ENCODE measurements at regions not wholly inside any gene's neighbourhood (a gene's known extent, or its start where the extent isn't known, plus 50 kb on each side); places are given as distances from the start of the nearest gene placed in this dataset.
"Not testable (repeated sequence)": the region's sequence is repeated elsewhere in the genome, so short reads cannot be mapped to it uniquely, and the experiment has no call there.

DNA sequence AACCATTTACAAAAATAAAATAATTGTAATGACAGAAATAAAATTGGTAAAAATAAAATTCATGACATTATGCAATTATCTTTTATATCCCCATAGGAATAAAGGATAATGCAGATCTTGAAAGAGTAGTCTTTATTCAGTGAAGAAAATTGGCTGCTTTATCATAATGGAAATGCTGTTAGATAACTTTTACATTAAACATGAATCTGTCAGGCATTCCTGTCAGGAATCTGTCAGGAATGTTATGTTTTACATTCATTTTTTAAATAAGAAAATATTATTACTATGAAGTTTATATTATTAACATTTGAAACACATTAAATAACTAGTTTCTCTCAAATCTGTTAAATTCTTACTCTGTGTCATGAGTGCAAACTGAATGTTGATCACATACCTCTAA lies 1024.7 kb upstream of the TMEFF2 start:
- no peak for DNase-seq
- intact Hi-C loops (cut with DNase I; ENCODE audit: low total_unique reads): no loop called here
- Histone ChIP-seq H3K4me1 (no peaks in the 10 kb centered on the region), H3K27ac (no peak overlapping the region), H3K27me3 (no peaks in the 10 kb centered on the region), H3K4me3 (no peak overlapping the region), H3K36me3 (no peaks in the 10 kb centered on the region), H3K9me3 (no peaks in the 10 kb centered on the region)
- TF ChIP-seq EP300 (IDR thresholded peaks at IDR 0.05): no peak
- TF ChIP-seq POLR2A (IDR thresholded peaks at IDR 0.05): no peak
- no peak for TF ChIP-seq POLR2AphosphoS5 (IDR thresholded peaks at IDR 0.05)
- no peak for TF ChIP-seq CTCF (IDR thresholded peaks at IDR 0.05)

- Histone ChIP-seq H3K27me3 (no peaks in the 10 kb centered on the region), H3K4me3 (no peak overlapping the region), H3K36me3 (no peaks in the 10 kb centered on the region), H3K4me1 (no peaks in the 10 kb centered on the region), H3K27ac (no peak overlapping the region), H3K9me3 (peaks cover 0 to 5% (median 0%) of the 10 kb centered on the region in 4 donors)
- TF ChIP-seq POLR2A (IDR thresholded peaks at IDR 0.05) (no peak), EP300 (IDR thresholded peaks at IDR 0.05) (no peak), POLR2AphosphoS5 (IDR thresholded peaks at IDR 0.05) (no peak), CTCF (IDR thresholded peaks at IDR 0.05) (no peak)
- intact Hi-C loops (cut with DNase I; ENCODE audit: low total_unique reads): no loop called here
- WGBS, 5 donors: 82 to 91% (median 85%) methylated on average over 2 of the region's 2 CpGs
- DNase-seq: no peak
Measured at GRCh38 chr2:193201583-193201982, 1006.9 kb upstream of the TMEFF2 start.

DNA sequence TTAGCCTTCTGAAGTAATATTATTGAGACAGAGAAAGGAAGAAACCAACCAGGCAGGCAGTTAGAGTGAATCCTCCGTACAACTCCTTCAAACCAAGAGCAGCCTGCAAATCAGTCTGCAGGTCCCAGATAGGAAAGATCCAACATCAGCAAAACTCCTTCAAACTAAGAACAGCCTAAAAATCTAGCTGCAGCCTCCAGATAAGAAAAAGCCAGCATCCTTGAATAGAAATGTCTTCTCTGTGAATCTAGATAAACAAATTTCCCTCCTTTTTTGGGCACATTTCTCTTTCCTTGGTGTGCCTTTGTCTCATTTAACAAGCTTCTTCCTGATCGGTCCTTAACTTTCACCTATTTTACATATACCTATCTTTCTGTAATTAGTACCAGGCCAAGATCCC lies 1004.6 kb upstream of the TMEFF2 start:
- no peaks in the 10 kb centered on the region for H3K36me3 ChIP-seq
- peaks cover 0 to 5% (median 0%) of the 10 kb centered on the region in 4 donors for H3K9me3 ChIP-seq
- no peaks in the 10 kb centered on the region for H3K4me1 ChIP-seq
- 87 to 95% (median 92%) methylated on average over 2 of the region's 2 CpGs for WGBS, 5 donors
- DNase-seq: no peak
- no peak overlapping the region for H3K27ac ChIP-seq
- TF ChIP-seq POLR2A (IDR thresholded peaks at IDR 0.05) (no peak), POLR2AphosphoS5 (IDR thresholded peaks at IDR 0.05) (no peak), EP300 (IDR thresholded peaks at IDR 0.05) (no peak), CTCF (IDR thresholded peaks at IDR 0.05) (no peak)
- H3K27me3 ChIP-seq: no peaks in the 10 kb centered on the region
- H3K4me3 ChIP-seq: no peak overlapping the region
- intact Hi-C loops (cut with DNase I; ENCODE audit: low total_unique reads): no loop called here

- H3K4me3 ChIP-seq: no peak overlapping the region
- DNase-seq: no peak
- no peaks in the 10 kb centered on the region for H3K27me3 ChIP-seq
- no peaks in the 10 kb centered on the region for H3K36me3 ChIP-seq
- TF ChIP-seq POLR2AphosphoS5 (IDR thresholded peaks at IDR 0.05) (no peak), EP300 (IDR thresholded peaks at IDR 0.05) (no peak), CTCF (IDR thresholded peaks at IDR 0.05) (no peak), POLR2A (IDR thresholded peaks at IDR 0.05) (no peak)
- H3K9me3 ChIP-seq: no peaks in the 10 kb centered on the region
- WGBS, 5 donors: 26 to 45% (median 39%) methylated on average over 2 of the region's 2 CpGs
- intact Hi-C loops (cut with DNase I; ENCODE audit: low total_unique reads): no loop called here
- H3K27ac ChIP-seq: no peak overlapping the region
- H3K4me1 ChIP-seq: peaks cover 0 to 6% (median 0%) of the 10 kb centered on the region in 4 donors
Measured at GRCh38 chr2:193187816-193188215, 993.1 kb upstream of the TMEFF2 start.

GRCh38 chr2:193170981-193171380 lies 976.2 kb upstream of the TMEFF2 start:
- H3K27me3 ChIP-seq; DNase-seq; intact Hi-C loops (cut with DNase I; ENCODE audit: low total_unique reads); H3K4me1 ChIP-seq; H3K4me3 ChIP-seq; H3K36me3 ChIP-seq; H3K9me3 ChIP-seq; H3K27ac ChIP-seq: not testable (repeated sequence)
- 88 to 95% (median 89%) methylated on average over 3 to 13 of the region's 17 CpGs for WGBS, 5 donors

Data from stomach (tissue), 8 donors.